ENCODE measurements at regions not wholly inside any gene's neighbourhood (a gene's known extent, or its start where the extent isn't known, plus 50 kb on each side); places are given as distances from the start of the nearest gene placed in this dataset.

- no peak for TF ChIP-seq CTCF (IDR thresholded peaks at IDR 0.05)
- Histone ChIP-seq H3K4me1 (no peaks in the 10 kb centered on the region), H3K9me3 (no peaks in the 10 kb centered on the region), H3K36me3 (no peaks in the 10 kb centered on the region), H3K27me3 (peaks cover 66% of the 10 kb centered on the region), H3K27ac (no peak overlapping the region), H3K4me3 (no peak overlapping the region)
- intact Hi-C loops (cut with DNase I): no loop called here
- no peak for DNase-seq
- ATAC-seq: no peak
Observed at GRCh38 chr20:63070301-63070625, 63.5 kb upstream of the BHLHE23 start.

DNA sequence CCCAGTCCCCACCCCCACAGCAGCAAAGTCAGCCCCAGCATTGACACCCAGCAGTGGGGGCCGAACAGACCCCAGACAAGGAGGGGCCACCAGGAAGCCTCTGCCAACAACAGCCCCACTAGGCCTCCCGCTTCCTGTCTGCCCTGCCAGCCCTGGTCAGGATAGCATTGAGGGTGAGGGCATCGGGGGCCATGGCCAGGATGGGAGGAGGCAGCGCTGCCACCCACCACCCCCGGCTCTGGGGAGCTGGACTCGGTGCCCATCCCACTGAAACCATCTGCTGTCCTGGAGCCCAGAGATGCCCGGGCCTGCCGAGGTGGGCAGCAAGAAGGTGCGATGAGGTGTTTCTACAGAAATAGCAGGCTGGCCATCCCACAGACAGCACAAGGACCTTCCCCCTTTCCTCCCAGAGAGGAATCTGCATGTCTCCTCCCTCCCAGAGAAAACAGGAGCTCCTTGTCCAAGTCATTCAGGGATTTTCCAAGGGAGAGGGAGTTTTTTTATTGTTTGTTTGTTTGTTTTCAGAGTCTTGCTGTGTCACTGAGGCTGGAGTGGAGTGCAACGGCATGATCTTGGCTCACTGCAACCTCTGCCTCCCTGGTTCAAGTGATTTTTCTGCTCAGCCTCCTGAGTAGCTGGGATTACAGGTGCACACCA is 62.1 kb upstream of the BHLHE23 start:
- H3K27me3 ChIP-seq: peaks cover 71% of the 10 kb centered on the region
- no peaks in the 10 kb centered on the region for H3K36me3 ChIP-seq
- intact Hi-C loops (cut with DNase I): no loop called here
- no peak overlapping the region for H3K27ac ChIP-seq
- no peaks in the 10 kb centered on the region for H3K9me3 ChIP-seq
- no peak for TF ChIP-seq CTCF (IDR thresholded peaks at IDR 0.05)
- no peaks in the 10 kb centered on the region for H3K4me1 ChIP-seq
- DNase-seq (peak; percentile 45), ATAC-seq (no peak)
- H3K4me3 ChIP-seq: no peak overlapping the region

- DNase-seq (no peak), ATAC-seq (no peak)
- Histone ChIP-seq H3K9me3 (no peaks in the 10 kb centered on the region), H3K27me3 (peaks cover 62% of the 10 kb centered on the region), H3K4me1 (no peaks in the 10 kb centered on the region), H3K4me3 (no peak overlapping the region), H3K27ac (no peak overlapping the region), H3K36me3 (no peaks in the 10 kb centered on the region)
- TF ChIP-seq CTCF (IDR thresholded peaks at IDR 0.05): no peak
- intact Hi-C loops (cut with DNase I): no loop called here
Observed at GRCh38 chr20:63067721-63068560, 61.2 kb upstream of the BHLHE23 start.

- H3K4me3 ChIP-seq: no peak overlapping the region
- ATAC-seq: no peak
- peaks cover 56% of the 10 kb centered on the region for H3K27me3 ChIP-seq
- H3K36me3 ChIP-seq: no peaks in the 10 kb centered on the region
- H3K9me3 ChIP-seq: no peaks in the 10 kb centered on the region
- TF ChIP-seq CTCF (IDR thresholded peaks at IDR 0.05): no peak
- H3K4me1 ChIP-seq: no peaks in the 10 kb centered on the region
- peak; percentile 51 for DNase-seq
- intact Hi-C loops (cut with DNase I): no loop called here
- H3K27ac ChIP-seq: no peak overlapping the region
Observed at GRCh38 chr20:63067266-63067635, 60.5 kb upstream of the BHLHE23 start.

DNA sequence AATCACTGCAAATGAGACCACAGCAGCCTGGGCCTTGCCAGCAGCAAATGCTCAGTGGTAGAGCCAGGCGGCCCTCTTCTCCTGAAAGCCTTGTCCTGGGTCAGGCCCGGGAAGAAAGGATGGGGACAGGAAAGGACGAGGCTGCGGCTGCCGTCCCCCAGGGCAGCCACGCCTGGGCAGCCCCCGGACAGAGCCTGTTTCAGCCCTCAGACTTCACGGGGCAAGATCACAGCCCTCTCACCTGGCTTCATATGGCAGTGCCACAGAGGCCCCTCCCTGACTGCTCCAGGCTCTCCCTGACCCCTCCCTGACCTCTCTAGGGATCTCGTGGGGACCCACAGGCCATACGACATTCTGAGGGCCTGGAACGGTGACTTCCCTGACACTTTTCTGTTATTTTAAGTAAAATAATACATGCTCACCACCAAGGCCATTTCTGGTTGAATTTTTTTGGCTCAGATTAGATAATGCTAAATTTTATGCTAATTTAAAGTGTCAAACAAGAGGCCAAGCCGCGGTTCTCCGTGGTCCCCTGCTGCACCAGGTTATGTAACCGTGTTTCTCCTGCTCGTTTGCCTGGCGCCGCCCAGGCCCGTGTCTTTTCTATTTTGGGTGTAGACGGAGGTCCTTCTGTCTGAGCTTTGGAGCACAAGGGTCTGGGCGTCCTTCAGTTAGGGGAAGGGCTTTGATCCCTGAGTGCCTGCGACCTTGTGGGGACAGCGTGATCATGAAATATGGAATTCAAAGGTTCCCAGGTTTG is 59.9 kb upstream of the BHLHE23 start:
- Histone ChIP-seq H3K27ac (no peak overlapping the region), H3K36me3 (no peaks in the 10 kb centered on the region), H3K4me1 (no peaks in the 10 kb centered on the region), H3K9me3 (no peaks in the 10 kb centered on the region), H3K4me3 (no peak overlapping the region), H3K27me3 (peaks cover 51% of the 10 kb centered on the region)
- ATAC-seq (no peak), DNase-seq (peak; percentile 35)
- intact Hi-C loops (cut with DNase I): no loop called here
- TF ChIP-seq CTCF (IDR thresholded peaks at IDR 0.05): no peak
